Ishikawa (cell line): ENCODE measurements at regions not wholly inside any gene's neighbourhood (a gene's known extent, or its start where the extent isn't known, plus 50 kb on each side); places are given as distances from the start of the nearest gene placed in this dataset.

Source experiments
- CEBPB ChIP-seq: IDR thresholded peaks from 2 replicates; pipeline ENCODE4 v1.6.1; 2012
- CREB1 ChIP-seq: IDR thresholded peaks from 2 replicates; pipeline ENCODE4 v1.6.1; 2012; ENCODE audit warnings: low read depth
- EGR1 ChIP-seq: IDR thresholded peaks from 2 replicates; pipeline ENCODE4 v1.6.1; 2012
- EP300 ChIP-seq: IDR thresholded peaks from 2 replicates; pipeline ENCODE4 v1.6.1; 2012; ENCODE audit warnings: borderline replicate concordance
- FOXM1 ChIP-seq: IDR thresholded peaks from 2 replicates; pipeline ENCODE4 v1.6.1; 2012; ENCODE audit warnings: low read depth, borderline replicate concordance
- NFIC ChIP-seq: IDR thresholded peaks from 2 replicates; pipeline ENCODE4 v1.6.1; 2012
- RAD21 ChIP-seq: IDR thresholded peaks from 2 replicates; pipeline ENCODE4 v1.6.1; 2012; ENCODE audit warnings: low read depth
- TAF1 ChIP-seq: IDR thresholded peaks from 2 replicates; pipeline ENCODE4 v1.6.1; 2012; ENCODE audit warnings: low read depth, mild to moderate bottlenecking
- TCF12 ChIP-seq: IDR thresholded peaks from 2 replicates; pipeline ENCODE4 v1.6.1; 2012; ENCODE audit warnings: low read depth
- TEAD4 ChIP-seq: IDR thresholded peaks from 2 replicates; pipeline ENCODE4 v1.6.1; 2012
- YY1 ChIP-seq: IDR thresholded peaks from 2 replicates; pipeline ENCODE4 v1.6.1; 2012; ENCODE audit warnings: low read depth
- ZBTB7A ChIP-seq: IDR thresholded peaks from 2 replicates; pipeline ENCODE4 v1.6.1; 2012; ENCODE audit warnings: low read depth
- TF ChIP-seq, protein P1 (sequence below): IDR thresholded peaks from 2 replicates; pipeline ENCODE4 v1.6.1; 2012
- TF ChIP-seq, protein P2 (sequence below): IDR thresholded peaks from 2 replicates; pipeline ENCODE4 v1.6.1; 2012
- TF ChIP-seq, protein P3 (sequence below): IDR thresholded peaks from 2 replicates; pipeline ENCODE4 v1.6.1; 2012; ENCODE audit warnings: low read depth, mild to moderate bottlenecking

DNA sequence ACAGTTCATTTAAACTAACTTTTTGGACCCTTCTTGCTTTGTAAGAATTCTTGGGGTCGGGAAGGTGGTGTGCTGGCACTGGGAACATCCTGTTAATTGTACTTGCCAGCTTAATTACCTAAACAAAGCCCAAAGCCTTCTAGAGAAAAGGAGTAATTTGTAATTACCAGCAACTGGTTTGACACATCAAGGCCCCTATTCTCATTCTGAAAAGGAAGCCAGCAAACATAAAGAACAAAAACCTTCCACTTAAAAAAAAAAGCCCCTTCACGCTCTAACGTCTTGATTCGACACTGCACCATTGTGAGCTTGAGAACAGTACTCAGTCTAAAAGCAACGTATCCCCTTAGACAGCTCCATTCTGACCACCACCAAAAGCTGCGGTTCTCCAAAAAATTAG, 74.7 kb upstream of the RPH3AL start:
- TF ChIP-seq, protein P1, sequence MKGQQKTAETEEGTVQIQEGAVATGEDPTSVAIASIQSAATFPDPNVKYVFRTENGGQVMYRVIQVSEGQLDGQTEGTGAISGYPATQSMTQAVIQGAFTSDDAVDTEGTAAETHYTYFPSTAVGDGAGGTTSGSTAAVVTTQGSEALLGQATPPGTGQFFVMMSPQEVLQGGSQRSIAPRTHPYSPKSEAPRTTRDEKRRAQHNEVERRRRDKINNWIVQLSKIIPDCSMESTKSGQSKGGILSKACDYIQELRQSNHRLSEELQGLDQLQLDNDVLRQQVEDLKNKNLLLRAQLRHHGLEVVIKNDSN = no peak
- TF ChIP-seq ZBTB7A = no peak
- TF ChIP-seq, protein P2, sequence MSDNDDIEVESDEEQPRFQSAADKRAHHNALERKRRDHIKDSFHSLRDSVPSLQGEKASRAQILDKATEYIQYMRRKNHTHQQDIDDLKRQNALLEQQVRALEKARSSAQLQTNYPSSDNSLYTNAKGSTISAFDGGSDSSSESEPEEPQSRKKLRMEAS = no peak
- TF ChIP-seq EP300 = no peak
- TF ChIP-seq YY1 = no peak
- no peak for TF ChIP-seq TCF12

DNA sequence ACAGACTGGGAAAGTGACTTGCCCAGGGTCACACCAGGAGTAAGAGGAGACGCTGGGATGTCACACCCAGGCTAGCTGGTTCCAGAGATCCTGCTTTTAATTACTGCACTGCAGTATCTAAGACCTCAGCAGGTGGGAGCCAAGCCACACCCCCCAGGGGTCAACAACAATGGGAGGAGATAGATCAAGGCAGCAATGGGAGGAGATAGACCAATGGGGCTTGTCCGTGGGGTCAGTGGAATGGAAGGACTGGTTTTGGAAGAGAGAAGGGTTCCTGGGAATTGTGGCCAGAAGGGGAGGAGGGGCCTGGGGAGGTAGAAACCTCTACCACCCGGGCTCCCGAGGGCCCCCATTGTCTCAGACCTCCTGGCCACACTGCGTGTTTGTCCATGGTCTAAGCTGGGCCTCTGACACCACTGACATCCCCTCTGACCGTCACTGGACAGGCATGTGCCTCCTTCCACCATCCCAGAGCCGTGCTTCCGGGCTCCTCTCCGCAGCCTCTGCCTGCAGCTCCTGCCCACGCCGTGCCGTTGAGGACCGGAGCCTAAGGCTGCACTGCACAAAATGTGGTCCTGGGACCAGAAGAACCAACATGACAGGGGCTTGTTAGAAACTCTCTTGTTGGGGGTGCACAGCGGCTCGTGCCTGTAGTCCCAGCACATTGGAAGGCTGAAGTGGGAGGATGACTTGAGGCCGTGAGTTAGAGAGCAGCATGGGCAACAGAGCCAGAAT, 69.8 kb upstream of the RPH3AL start:
- TF ChIP-seq, protein P1 = no peak
- no peak for TF ChIP-seq CEBPB
- no peak for TF ChIP-seq NFIC
- no peak for TF ChIP-seq EGR1
- TF ChIP-seq ZBTB7A = no peak
- no peak for TF ChIP-seq YY1
- TF ChIP-seq TEAD4 = no peak
- TF ChIP-seq TCF12 = no peak
- no peak for TF ChIP-seq TAF1
- TF ChIP-seq EP300 = no peak
- TF ChIP-seq RAD21 = no peak
- TF ChIP-seq, protein P3, sequence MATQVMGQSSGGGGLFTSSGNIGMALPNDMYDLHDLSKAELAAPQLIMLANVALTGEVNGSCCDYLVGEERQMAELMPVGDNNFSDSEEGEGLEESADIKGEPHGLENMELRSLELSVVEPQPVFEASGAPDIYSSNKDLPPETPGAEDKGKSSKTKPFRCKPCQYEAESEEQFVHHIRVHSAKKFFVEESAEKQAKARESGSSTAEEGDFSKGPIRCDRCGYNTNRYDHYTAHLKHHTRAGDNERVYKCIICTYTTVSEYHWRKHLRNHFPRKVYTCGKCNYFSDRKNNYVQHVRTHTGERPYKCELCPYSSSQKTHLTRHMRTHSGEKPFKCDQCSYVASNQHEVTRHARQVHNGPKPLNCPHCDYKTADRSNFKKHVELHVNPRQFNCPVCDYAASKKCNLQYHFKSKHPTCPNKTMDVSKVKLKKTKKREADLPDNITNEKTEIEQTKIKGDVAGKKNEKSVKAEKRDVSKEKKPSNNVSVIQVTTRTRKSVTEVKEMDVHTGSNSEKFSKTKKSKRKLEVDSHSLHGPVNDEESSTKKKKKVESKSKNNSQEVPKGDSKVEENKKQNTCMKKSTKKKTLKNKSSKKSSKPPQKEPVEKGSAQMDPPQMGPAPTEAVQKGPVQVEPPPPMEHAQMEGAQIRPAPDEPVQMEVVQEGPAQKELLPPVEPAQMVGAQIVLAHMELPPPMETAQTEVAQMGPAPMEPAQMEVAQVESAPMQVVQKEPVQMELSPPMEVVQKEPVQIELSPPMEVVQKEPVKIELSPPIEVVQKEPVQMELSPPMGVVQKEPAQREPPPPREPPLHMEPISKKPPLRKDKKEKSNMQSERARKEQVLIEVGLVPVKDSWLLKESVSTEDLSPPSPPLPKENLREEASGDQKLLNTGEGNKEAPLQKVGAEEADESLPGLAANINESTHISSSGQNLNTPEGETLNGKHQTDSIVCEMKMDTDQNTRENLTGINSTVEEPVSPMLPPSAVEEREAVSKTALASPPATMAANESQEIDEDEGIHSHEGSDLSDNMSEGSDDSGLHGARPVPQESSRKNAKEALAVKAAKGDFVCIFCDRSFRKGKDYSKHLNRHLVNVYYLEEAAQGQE = no peak
- TF ChIP-seq CREB1 = no peak
- TF ChIP-seq FOXM1 = no peak
- TF ChIP-seq, protein P2 = no peak

DNA sequence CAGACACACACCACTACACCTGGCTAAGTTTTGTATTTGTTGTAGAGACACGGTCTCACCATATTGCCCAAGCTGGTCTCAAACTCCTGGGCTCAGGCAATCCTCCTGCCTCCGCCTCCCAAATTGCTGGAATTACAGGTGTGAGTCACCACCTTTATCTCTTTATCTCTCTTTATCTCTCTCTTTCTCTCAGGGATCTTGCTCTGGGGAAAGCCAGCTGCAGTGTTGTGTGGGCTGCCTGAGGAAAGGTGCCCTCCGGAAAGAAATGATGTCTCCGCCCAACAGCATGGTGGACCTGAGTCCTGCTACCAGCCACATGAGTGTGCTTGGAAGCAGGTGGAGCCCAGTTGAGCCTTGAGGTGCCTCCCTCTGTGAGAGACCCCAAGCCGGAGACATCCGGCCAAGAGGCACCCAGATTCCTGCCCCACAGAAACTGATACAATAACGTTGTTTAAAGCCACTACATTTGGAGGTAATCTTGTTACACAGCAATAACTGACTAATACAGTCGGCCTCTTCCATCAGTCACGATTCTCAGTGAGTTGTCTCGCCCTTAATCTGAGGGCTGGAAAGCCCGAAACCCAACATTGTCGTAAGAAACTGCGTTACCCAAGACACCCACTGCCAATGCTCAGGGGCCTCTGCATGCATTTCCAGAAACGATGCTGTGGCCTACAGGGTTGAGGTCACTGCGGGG, 68.0 kb upstream of the RPH3AL start:
- no peak for TF ChIP-seq EGR1
- TF ChIP-seq FOXM1 = no peak
- no peak for TF ChIP-seq RAD21
- TF ChIP-seq ZBTB7A = no peak
- TF ChIP-seq, protein P1 = no peak
- no peak for TF ChIP-seq TEAD4
- TF ChIP-seq TCF12 = no peak
- no peak for TF ChIP-seq CREB1
- TF ChIP-seq, protein P2 = no peak
- TF ChIP-seq YY1 = no peak
- TF ChIP-seq CEBPB = no peak
- TF ChIP-seq NFIC = no peak
- no peak for TF ChIP-seq TAF1
- no peak for TF ChIP-seq EP300

DNA sequence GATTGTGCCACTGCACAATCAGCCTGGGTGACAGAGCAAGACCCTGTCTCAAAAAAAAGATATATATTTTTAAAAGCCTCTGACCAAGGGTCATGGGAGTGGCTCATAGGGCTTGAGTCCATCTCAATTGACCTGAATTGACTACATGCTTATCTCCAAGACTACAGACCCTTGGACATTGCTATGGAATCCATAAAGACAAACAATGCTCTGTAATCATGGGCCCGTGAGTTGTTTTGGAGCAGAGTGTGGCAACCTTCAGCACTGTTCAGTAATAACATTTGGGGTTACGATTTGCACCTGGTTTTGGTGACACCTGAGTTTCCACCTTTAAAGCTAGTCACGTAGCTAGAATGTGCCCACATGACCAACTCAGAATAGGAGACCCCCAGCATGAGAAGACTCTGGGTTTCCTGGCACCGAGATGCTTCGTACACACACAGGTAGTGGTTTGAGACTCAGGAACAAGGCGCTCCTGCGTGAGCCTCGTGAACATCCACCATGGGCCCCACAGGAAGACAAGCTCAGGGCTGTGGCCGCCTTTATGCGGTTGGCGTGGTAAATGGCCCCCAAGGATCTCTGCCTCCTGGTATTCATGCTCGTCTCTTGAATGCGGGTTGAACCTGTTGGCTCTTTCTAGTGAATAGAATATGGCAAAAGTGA, 66.6 kb upstream of the RPH3AL start:
- TF ChIP-seq, protein P2 = no peak
- TF ChIP-seq EP300 (no peak), TCF12 (no peak), ZBTB7A (no peak), TAF1 (no peak), RAD21 (no peak)
- TF ChIP-seq, protein P1 = no peak

DNA sequence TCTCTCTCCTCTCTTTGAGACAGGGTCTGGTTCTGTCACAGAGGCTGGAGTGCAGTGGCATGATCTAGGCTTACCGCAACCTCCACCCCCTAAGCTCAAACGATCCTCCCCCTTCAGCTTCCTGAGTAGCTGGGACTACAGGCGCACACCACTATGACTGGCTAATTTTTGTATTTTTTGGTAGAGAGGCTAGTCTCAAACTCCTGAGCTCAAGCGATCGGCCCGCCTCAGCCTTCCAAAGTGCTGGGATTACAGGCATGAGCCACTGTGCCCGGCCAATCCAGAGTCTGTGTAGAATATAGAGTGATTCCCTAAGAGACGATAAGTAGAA, 65.8 kb upstream of the RPH3AL start:
- TF ChIP-seq YY1 (no peak), TAF1 (no peak), RAD21 (no peak), CREB1 (no peak), CEBPB (no peak), ZBTB7A (no peak), TEAD4 (no peak), TCF12 (no peak), FOXM1 (no peak), EGR1 (no peak), EP300 (no peak), NFIC (no peak)
- TF ChIP-seq, protein P3 = no peak
- TF ChIP-seq, protein P1 = no peak
- TF ChIP-seq, protein P2 = no peak
